HG03469 (cell line): ENCODE measurements at regions not wholly inside any gene's neighbourhood (a gene's known extent, or its start where the extent isn't known, plus 50 kb on each side); places are given as distances from the start of the nearest gene placed in this dataset.
"Not testable (repeated sequence)": the region's sequence is repeated elsewhere in the genome, so short reads cannot be mapped to it uniquely, and the experiment has no call there.

ENCODE experiments used
- ATAC-seq: cut with Tn5 transposase; IDR thresholded peaks from one replicate; pipeline ENCODE4 v1.9.1; 2021; ENCODE audit warnings: mild to moderate bottlenecking, moderate library complexity, moderate number of reproducible peaks; ENCODE audit not compliant: unreplicated experiment

DNA sequence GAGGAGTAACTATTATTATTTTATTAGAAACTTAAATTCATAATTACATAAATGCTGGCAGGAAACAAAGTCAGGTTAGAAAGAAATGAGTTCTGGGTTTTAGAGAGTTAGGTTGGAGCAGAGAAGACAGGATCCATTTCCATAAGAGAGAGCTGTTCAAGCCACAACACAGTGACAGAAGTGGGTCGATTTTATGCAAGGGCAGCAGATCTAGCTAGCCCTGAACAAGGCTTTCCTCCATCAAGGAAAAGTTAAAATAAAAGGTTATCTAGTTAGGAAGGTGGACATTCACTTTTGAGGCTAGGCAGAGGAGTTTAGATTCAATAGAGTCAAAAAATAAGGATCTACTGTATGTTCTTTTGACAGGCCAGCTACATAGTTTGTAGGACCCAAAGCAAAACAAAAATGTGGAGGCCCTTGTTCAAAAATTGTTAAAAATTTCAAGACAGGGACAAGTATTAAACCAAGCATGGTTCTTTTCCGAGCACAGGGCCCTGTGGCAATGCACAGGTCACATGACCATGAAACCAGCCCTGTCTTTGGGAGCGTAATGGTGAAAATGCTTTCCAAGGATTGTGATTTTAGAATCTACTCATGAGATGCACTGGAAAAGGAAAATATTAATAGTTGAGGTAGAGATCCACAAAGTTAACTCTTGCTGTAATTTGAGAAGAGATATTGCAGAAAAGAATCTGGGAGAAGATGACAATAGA, 91.2 kb upstream of the CREB1 start:
- no peak for ATAC-seq

DNA sequence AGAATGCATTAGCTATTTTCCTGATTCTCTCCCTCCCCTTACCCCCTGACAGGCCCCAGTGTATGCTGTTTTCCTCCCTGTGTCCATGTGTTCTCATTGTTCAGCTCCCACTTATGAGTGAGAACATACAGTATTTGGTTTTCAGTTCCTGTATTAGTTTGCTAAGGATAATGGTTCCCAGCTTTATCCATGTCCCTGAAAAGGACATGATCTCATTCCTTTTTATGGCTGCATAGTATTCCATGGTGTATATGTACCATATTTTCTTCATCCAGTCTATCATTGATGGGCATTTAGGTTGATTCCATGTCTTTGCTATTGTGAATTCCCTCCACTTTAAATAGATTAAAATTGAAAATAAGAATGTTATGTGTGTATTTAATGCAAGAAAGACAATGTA, 89.9 kb upstream of the CREB1 start:
- ATAC-seq: not testable (repeated sequence)

DNA sequence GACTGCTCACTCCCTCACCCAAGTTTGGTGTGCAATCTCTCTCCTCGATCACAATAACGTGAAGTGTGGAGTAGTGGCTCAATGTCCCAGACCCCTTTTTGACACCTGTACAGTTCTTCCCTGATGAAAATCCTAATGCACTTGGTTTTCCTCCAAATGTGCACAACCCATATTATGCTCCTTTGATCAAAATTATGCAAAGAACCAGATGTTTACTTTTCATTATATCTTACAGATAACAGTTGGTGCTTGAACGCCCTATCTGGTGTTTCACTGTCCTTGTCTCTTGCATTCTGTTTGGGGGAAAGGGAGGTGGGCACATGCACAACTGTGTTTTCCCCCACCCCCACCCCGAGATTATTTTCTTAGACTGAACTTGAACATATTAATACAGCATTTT, 85.0 kb upstream of the CREB1 start:
- no peak for ATAC-seq

DNA sequence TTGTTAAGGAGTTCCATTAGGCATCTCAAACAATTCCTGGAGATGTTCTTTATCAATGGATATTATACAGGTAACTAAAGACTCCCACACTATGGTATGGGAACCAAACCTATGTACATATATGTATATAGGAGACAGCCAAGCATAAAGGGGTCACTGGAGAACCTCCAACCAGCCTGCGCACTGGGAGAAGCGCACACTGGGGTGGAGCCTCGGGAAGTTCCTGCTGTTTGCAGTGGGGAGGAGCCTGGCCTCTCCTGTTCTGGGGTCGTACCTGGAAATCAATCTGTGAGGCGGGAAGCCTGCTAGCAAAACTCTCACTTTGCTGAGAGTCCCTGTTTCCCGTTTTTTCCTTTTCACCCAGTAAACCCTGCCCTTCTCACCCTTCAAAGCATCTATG, 83.1 kb upstream of the CREB1 start:
- ATAC-seq: no peak

GRCh38 chr2:207448006-207448405, 81.8 kb upstream of the CREB1 start:
- ATAC-seq: no peak

DNA sequence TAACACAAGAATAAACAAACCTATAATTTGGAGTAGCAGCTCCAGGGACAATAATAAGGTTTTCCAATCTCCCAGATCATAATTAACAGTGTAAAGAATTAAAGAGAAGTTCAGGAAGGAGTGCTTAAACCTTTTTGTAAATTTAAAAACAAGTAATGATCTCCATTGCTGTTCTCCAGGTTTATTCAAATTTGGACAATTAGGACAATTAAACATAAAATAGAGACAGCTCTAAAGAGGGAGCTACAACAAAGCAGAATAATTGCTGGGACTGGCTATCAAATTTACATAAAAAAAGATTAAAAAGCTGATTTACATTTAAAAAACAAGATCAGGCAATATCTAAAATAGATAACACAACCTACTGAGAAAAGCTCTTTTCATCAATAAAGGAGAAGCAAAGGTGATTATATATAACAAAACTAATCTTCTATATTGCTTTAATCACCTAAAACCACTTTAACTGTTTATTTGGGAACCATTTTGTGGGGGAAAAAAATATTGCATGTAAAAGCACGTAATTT, 80.1 kb upstream of the CREB1 start:
- no peak for ATAC-seq

DNA sequence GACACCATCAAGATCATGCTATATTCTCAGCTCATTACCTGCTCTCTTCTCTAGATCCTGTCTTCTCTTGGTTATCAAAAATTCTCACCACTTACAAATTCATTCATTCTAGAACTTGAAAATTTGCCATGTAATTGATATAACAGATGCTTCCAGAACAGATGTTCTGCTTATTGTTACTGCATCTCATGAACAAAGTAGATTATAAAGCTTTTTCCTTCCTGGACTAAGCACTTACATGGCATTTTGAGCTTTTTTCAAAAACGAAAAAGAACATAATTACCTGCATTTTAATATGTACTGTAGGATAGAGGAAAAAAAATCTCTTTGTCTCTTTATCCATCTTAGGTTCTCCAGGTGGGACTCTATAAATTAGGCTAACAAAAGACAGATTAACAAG, 79.6 kb upstream of the CREB1 start:
- no peak for ATAC-seq

- no peak for ATAC-seq
Measured at GRCh38 chr2:207458582-207458981, 71.2 kb upstream of the CREB1 start.

GRCh38 chr2:207459990-207460757, 69.6 kb upstream of the CREB1 start:
- ATAC-seq: peak; percentile 75

GRCh38 chr2:207463433-207463832, 66.3 kb upstream of the CREB1 start:
- ATAC-seq: no peak

- ATAC-seq: no peak
Measured at GRCh38 chr2:207464007-207464406, 65.8 kb upstream of the CREB1 start.

DNA sequence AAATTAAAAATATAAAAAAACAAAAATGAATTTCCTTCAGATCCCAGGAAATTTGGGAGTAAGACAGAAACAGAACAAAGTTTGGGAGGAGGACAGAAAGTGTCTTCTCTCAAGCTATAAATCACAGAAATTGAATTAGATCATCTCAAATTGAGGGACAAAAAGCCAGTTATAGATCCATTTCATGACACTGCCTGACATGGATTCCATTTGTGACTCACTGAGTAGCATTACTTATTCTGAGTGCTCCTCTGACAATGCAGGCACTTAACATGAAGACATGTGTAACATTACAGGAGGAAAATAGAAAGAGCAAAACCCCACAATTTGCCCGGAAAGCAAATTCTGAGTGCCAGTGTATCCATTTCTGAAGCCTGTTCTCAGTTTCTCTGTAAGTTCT, 63.9 kb upstream of the CREB1 start:
- no peak for ATAC-seq

DNA sequence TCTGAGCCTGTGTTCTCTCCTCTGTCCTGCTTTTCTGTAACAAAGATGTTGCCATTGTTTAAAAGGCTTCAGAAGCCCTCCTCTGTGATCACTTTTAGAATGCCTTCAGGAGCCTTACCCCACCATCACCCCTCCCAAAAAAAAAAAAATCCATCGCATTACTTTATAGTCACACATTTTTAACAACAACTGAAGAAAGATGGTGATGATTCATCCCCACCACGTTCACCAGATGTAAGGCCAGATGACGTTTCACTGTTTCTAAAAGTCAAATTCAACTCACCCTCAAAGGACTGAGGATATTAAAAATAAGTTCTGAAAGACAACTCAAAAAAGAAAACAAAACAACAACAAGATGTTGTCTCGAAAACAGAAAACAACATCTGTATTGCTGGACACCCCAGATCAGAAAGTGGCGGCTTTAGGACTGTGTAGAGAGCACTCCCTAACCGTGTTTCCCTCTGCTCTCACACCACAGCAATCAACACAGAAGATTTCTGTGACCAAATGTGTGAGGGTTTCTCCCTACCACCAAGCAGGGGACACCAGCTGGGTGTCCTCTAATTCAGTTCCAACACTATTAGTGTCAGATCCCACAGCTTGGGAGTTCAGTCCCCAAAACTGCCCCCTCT, 61.9 kb upstream of the CREB1 start:
- ATAC-seq: no peak

GRCh38 chr2:207468488-207468887, 61.3 kb upstream of the CREB1 start:
- no peak for ATAC-seq

GRCh38 chr2:207469451-207469850, 60.3 kb upstream of the CREB1 start:
- ATAC-seq: no peak

DNA sequence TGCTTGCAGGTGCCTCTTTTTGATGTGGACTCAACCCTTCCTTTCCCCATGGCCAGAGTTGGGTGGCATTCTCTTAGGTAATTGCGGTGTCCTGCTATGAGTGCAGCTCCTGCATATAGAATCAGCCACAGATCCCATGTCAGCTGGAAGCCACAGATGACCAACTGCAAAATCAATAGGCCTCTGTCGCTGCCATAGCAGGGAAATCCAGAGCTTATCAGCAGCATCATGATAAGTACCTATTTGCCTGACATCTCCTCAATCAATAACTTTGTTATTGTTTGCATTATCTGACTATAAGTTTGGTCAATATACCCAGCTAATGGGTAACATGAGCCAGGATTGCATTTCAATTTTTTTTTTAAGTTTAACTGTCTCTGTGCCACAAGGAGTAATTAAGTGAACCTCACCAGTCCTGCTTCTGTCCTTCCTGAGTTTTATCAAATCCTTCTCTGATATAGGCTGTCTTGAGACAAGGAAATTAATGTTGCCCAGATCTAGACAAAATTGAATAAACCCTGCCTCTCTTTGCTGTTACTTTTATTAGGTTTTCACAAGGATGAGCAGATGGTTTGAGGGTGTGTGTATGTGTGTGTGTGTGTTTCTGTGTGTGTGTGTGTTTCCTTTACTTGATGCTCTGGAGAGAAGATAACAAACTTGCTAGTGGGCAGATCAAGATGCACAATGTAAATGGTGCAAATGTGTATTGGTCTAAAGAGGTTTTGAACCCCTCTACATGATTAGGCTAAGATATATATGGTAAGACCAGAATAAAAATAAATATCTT, 59.6 kb upstream of the CREB1 start:
- no peak for ATAC-seq

- no peak for ATAC-seq
Measured at GRCh38 chr2:207471261-207471660, 58.5 kb upstream of the CREB1 start.

DNA sequence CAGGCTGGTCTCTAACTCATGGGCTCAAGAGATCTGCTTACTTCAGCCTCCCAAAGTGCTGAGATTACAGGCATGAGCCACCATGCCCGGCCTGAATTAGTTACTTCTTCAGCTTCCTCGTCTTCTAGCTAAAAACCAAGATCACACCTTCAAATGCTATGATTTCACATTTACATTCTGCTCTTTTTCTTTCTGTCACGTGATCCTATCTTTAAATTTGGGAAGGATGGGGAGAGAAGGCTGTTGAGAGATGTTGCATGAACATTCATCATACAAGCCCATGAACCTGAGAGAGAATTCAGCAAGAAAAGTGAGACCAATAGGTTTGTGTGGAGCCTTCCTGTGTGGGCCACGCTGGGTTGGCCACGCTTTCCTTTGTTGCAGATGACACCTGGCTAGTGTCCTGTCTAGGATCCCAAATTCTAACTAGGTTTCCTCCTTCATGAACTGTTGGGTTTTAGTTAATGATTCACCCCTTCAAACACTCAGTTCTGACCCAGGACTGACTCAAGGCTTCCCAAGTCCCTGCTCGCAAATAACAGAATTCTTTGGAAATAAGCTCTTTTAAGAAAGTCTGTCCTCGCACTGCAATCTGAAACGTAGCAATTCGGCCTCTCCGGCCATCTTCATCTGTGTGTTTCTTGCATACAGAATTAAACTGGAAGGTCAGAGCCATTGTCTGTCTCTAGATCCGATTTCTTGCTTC, 57.3 kb upstream of the CREB1 start:
- no peak for ATAC-seq

DNA sequence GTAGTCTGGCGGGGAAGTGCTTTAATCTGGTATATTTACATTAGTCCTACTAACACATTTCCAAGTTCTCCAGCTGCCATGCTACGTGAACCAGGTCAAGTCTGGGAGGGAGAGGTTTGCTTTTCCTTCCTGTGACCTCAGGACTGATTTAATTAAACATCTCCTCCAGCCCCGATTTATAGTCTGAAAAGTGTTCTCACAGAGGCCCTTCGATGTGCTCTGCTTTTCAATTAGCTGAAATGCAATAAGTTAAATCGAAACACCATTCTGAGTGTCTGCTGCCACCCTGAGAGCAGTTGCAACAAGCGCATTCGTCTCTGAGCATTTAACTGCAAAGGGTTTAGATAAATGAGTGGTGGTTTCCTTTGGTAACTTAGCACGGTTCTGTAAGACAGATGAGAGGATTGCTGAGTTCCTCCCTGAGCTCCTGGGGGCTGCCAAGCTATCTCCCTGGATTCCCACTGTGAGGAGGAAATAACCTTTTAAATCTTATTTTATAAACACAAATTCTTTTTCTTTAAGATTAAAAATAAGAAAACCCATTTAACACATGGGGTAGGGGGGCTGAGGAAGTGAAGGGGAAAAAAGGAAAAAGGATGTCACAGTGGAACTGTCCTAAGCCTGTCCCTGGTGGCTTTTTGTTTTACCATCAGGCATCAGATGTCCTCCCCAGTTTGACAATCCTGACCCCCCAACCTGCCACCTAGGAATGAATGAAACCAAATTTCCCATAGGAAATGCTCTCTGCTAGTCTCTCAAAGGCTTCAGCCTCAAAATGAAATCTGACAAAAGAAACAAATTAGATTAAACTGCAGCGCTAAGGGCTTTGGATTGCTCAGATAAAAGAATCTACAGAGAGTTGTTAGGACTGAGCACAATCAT, 56.5 kb upstream of the CREB1 start:
- no peak for ATAC-seq

GRCh38 chr2:207473931-207474235, 55.9 kb upstream of the CREB1 start:
- ATAC-seq: no peak
